Jurkat, Clone E6-1 (cell line): ENCODE measurements at regions not wholly inside any gene's neighbourhood (a gene's known extent, or its start where the extent isn't known, plus 50 kb on each side); places are given as distances from the start of the nearest gene placed in this dataset.
A peak's percentile ranks its signal among the peaks of the same experiment; 100 is the strongest.

ENCODE experiments used
- DNase-seq: peaks from one replicate; pipeline ENCODE4 v3.0.0-alpha.2; 2011; ENCODE audit warnings: low read depth, low spot score
- H3K4me3 ChIP-seq: 2 replicates; pipeline ENCODE4 v1.5.1; 2011; ENCODE audit warnings: mild to moderate bottlenecking, low read length, control low read depth, moderate library complexity

DNA sequence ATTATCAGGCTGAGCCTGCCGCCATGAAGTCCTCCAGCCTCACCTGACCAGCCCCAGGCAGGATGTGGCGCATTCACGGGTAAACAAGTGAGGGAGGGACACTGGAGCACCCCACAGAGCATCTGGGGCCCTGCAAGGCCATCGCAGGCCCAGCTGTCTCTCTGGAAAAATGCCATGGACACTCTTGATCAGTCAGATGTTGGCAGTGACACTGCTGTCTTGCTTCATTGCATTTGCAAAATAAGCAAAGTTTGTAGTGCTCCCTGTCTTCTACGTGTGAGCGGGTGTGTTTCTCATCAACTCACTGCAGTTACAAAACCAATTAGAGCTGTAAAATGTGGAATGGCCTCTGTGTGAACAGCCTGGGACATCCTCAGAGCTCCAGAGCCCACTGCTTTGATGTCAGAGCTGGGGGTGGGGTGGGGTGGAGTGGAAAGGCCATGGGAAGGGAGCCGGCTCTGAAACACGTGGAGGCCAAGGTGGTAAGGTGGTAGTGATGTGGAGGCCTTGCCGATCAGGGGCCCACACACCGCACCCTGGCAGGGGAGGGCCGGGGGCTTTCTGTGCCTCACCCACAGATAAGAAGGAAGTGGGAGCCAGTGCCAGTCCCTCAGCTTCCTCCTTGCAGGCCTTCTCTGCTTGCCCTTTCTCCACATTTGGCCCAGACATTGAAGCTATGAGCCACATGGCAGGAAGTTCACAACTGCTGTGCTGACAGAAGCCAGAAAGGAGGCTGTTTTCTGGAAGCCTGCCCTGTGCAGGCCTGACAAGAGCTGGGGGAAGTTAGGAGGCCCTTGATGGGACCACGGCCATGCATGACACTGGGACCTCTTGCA, 254.9 kb downstream of the RHOU start:
- peak; percentile 41 for DNase-seq
- H3K4me3 ChIP-seq, result no peak overlapping the region

DNA sequence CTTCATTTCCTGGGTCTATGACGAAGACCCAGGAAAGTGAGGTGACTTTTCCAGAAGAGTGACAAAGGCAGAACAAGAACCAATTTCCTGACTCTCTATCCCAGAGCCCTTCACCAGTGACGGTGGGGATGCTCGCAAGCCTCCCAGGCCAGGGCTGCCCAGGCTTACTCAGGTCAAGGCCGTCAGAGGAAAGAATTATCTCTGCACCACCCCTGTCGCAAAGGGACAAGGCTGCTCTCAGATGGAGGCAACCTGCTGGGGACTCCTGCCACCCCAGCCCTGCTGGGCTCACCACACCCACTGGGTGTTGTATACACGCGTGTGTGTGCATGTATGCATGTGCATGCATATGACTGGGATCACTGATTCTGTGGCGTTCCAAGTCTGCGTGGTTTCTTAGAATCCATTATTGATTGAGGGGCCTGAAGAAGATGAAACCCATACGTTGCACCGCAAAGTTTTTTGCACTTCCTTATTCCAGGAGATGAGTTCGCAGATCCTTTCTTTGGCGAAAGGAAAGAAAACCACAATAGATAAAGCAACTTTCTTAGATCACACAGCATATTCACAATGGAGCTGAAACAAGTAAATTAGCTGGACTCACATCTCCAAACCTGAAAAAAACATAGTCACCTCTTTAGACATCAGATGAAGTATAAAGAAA, 255.8 kb downstream of the RHOU start:
- no peak for DNase-seq
- H3K4me3 ChIP-seq, result no peak overlapping the region

DNA sequence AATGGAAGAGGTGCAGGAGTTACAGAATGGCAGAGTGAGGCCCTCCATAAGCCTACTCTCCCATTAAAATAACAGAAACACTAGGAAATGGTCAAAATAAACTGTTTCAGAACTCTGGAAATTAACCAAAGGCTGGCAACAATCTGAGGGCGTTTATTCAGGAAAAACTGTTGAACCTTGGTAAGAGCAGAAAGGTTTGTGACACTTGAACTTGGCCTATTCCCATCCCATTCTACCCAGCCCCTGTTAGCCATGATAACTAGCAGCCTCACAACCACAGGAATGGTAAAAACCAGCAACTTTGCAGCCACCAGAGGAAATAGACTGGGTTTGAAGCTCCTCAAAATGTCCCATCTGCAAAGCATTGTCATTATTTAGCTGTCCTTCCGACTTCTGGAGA, 256.8 kb downstream of the RHOU start:
- H3K4me3 ChIP-seq, result no peak overlapping the region
- DNase-seq, result no peak

GRCh38 chr1:228992907-228993535, 257.7 kb downstream of the RHOU start:
- no peak overlapping the region for H3K4me3 ChIP-seq
- no peak for DNase-seq

- DNase-seq, result no peak
- H3K4me3 ChIP-seq, result no peak overlapping the region
Observed at GRCh38 chr1:228994676-228995594, 259.7 kb downstream of the RHOU start.

DNA sequence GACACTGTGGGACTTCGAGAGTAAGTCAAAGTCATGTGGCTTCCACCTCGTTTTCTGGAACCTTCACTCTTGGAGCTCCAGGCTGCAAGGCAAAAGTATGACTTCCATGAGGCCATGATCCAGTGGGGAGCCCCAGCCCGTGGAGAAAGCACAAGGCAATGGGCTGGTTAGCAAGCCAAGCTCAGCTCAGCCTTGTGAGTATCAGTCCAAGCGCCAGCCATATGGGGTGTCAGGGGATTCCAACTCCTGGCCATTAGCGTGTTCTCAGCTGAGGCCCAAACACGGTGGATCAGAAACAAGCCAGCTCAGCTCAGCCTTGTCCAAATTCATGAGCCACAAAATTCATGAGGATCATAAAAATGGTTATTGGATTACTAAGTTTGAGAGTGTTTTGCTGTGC, 261.0 kb downstream of the RHOU start:
- no peak overlapping the region for H3K4me3 ChIP-seq
- DNase-seq, result no peak

GRCh38 chr1:228997721-228998144, 262.5 kb downstream of the RHOU start:
- DNase-seq, result no peak
- H3K4me3 ChIP-seq, result no peak overlapping the region

- no peak overlapping the region for H3K4me3 ChIP-seq
- no peak for DNase-seq
Observed at GRCh38 chr1:228998179-228998578, 262.9 kb downstream of the RHOU start.

GRCh38 chr1:228999446-229000170, 264.3 kb downstream of the RHOU start:
- DNase-seq, result no peak
- no peak overlapping the region for H3K4me3 ChIP-seq

DNA sequence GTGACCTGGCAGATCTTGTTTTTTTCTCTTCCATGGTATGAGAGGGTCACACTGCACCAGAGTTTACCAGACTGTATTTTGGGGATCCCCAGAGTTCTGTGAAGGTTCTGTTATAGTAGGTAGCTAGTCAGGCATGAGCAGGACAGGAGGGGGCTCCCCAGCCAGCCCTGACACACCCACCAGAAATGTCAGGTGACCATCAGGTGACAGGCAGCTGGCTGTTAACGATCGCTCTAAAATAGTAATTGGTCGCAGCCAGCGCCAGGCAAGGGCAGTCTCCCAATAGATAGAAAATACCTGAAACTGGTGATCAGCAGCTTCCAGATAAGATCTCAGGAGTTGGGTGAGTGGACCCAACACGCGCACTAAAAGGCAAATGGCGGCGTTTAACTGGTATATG, 264.9 kb downstream of the RHOU start:
- no peak for DNase-seq
- H3K4me3 ChIP-seq, result no peak overlapping the region

DNA sequence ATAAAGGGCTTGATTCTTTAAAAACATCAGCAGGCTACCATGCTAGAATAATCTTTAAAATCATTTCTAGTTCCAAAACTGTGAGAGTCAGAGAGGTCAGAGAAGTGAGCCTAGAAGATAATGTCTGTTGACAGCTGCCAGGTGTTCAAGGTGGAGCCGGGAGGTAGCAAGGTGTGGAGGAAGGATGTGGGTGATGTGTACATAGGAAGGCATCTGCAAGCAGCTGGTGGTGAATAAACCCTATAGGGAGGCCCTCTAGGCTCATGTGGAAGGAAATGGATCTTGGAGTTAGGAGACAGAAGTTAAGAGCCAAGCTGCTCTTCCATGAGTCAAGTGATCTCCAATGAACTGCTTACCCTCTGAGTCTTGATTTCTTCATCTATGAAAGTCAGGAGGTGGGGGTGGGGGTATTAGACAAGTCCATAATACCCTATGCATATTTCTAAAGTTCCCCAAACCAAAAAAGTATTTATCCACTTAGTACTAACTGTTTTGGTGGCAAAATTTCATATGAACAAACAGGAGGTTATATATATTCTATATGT, 266.3 kb downstream of the RHOU start:
- peak; percentile 85 for DNase-seq
- H3K4me3 ChIP-seq, result no peak overlapping the region

DNA sequence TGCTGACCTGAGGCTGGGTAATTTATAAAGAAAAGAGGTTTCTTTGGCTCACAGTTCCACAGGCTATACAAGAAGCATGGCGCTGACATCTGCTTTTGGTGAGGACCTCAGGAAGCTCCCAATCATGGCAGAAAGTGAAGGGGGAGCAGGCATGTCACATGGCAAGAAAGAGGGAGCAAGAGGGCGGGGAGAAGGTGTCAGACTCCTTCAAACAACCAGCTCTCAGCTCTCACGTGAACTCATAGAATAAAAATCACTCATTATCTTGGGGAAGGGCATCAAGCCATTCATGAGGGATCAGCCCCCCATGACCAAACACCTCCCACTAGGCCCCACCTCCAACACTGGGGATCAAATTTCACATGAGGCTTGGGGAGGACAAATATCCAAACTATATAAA, 266.8 kb downstream of the RHOU start:
- H3K4me3 ChIP-seq, result no peak overlapping the region
- DNase-seq, result no peak

- no peak overlapping the region for H3K4me3 ChIP-seq
- no peak for DNase-seq
Observed at GRCh38 chr1:229002451-229002960, 267.2 kb downstream of the RHOU start.

GRCh38 chr1:229003233-229004031, 267.5 kb upstream of the RAB4A start:
- no peak overlapping the region for H3K4me3 ChIP-seq
- DNase-seq, result no peak

DNA sequence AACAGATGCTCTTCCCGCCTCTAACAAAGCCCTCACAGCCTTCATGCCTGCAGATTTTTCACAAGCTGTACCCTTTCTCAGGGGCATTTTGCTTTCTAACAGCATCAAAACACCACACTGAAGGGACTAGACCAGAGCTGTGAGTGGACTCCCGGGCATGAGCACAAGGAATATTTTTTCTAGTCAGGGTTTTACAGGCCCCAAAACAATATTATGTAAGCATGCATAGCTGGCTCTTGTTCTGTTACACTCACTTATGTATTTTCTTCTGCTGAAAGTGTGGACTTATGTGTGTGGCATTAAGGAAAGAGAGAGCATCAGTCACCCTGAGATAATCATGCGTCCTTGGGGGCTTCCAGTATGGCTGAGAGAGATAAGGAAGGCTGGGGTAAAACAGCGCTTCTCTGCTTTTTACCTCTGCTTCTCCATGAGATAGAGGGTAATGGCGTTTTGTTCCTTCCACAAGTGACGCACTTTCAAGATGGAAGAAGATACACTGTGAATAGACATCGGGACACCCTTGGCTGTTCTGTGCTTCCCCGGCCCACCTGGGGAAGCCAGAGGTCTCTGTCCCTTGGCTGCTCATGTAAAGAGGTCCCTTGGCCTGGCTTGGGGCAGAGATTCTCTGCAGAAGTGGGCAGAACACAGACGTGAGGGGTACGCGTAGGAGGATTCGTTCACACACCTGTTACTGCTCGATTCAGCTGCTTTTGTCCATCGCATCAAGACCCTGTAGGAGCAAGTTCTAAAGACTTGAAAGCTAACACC, 266.7 kb upstream of the RAB4A start:
- no peak for DNase-seq
- no peak overlapping the region for H3K4me3 ChIP-seq

- no peak overlapping the region for H3K4me3 ChIP-seq
- no peak for DNase-seq
Observed at GRCh38 chr1:229005097-229005496, 265.8 kb upstream of the RAB4A start.

- no peak overlapping the region for H3K4me3 ChIP-seq
- no peak for DNase-seq
Observed at GRCh38 chr1:229005556-229005955, 265.4 kb upstream of the RAB4A start.
